Fibroblast of skin of back (primary cell): ENCODE measurements at regions not wholly inside any gene's neighbourhood (a gene's known extent, or its start where the extent isn't known, plus 50 kb on each side); places are given as distances from the start of the nearest gene placed in this dataset.

Source experiments
- DNase-seq: peaks from one replicate; pipeline ENCODE4 v3.0.0-alpha.2; 2013

DNA sequence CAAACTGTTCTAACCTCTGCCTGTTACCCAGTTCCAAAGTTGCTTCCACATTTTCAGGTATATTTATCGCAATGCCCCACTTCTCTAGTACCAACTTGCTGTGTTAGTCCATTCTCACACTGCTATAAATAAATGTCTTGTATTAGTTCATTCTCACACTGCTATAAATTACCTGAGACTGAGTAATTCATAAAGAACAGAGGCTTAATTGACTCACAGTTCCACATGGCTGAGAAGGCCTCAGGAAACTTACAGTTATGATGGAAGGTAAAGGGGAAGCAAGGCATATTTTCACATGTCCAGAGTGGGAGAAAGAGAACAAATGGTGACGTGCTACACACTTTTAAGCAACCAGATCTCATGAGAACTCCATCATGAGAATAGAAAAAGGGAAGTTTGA is 130.4 kb upstream of the C11orf87 start:
- no peak for DNase-seq

DNA sequence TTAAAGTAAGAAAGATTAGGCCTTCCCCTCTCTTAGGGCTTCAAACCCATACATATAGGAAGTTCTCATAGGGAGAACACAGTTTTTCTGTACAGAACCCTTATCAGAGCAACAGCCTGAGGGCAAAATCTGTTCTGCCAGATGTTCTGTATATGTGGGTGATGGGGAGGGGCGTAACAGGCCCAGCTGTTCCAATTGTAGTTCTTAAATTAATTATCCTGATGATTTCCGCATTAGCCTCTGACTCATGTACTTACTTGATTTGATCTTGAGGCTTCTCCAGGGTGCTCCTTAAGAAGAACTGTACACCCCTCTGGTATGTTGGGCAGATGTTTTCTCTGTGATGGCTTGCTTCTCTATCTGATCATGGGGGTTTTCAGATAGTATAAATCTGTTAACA is 123.1 kb upstream of the C11orf87 start:
- DNase-seq: no peak

DNA sequence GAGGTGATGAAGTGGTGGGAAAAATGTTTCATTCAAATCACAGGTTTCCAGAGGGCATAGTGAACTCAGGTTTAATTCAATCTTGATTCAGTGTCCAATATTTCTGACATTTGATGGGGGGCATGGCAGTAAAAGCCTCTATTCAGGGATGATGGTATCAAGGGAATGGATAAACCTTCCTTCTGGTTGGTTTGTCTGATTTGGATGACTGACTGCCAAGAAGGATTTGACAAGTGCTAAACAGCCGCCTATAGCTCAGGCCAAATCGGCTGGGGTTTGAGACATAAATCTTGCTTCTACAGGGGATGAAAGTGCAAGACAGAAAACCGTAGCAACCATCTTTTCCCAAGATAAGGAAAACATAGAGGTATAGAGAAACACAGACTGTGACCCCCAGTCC is 121.8 kb upstream of the C11orf87 start:
- no peak for DNase-seq

DNA sequence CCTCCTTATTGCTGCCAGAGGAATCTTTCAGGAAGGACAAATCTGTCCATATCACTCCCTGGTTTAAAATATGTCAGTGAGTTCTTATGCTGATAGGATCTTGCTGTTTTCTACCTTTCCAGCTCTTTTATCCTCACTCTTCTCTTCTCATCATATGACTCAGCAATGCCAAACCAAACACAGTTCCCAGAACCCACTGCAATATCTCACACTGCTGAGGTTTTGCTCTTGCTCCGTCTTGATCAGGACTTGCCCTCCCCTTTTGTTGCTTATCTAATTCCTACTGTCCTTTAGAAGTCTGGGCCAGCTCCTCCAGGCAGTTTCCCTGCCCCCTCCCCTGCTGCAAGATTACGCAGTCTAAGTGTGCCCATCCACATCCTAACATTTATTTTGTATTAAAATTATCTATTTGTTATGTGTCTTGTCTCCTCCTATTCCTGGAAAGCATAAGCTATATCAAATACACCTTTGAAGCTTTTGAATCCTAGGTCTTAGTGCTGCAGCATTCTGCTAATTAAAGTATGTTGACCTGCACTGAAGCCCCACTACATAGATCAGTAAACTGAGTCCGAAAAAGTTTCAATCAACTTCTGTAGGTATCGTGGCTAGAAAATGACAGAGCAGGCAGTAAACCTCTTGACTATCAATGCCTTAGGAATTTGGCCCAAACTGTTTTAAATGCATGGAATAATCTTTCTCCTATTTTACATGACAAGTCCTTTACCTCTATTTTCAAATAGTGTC is 119.2 kb upstream of the C11orf87 start:
- no peak for DNase-seq

DNA sequence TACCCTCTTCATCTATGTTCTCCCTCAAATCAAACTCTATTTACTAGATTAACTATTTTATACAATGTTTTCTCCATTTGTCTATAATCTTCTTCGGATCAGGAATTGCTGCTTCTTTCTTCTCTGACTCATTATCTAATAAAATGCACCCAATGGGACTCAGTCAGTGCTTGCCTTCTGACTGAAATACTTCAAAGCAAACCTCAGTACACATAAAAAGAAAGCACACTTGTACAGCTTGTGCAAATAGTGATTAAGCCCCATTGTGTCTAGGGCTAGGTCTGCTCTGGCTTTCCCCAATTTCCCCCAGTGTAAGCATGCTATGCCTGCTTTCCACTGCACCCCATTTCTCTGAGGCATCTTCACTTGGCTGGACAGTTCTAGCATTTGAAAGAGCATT is 118.6 kb upstream of the C11orf87 start:
- no peak for DNase-seq

DNA sequence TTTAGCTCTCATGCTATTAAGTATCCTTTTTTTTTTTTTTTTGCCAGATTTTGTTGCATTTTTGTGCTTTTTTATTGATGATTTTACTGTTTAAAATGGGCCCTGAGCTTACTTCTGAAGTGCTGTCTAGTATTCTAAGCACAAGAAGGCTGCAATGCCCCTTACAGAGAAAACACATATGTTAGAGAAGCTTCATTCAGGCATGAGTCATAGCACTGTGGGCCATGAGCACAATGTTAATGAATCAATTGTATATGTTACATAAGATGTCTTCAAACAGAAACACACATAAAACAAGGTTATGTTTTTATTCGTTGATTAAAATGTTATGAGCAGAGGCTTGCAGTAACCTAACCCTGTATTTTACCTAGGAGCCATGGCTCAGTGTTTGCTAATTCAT is 117.8 kb upstream of the C11orf87 start:
- DNase-seq: peak; percentile 41

DNA sequence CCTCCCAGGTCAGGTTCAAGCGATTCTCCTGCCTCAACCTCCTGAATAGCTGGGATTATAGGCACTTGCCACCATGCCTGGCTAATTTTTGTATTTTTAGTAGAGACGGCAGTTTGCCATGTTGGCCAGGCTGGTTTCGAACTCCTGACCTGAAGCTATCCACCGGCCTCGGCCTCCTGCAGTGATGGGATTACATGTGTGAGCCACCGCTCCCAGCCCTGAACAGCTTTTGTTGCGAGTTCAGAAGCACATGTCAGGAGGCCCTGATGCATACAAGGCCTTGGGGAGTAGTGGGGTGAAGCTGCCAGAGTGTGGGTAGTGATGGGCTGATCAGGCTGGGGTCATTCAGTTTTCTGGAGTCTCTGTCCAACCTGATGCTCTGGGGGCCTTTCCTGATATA is 117.0 kb upstream of the C11orf87 start:
- no peak for DNase-seq

DNA sequence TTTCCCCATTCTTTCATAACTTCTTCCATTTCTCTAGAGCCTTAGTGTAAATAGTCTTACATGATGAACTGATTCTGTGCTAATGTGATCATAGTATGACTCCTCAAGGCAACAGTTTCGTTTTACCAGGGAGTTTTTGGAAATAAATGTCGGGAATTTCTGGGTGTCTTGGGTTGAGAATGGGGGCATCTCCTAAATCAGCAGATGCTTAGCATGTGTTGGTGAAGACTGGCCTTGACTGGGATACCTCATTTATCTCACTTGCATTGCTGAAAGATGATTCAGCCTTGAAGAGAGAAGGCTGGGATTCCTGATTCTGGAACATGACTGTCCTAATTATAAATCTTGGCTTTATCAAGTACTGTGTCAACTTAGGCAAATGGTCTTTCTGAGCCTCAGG is 115.7 kb upstream of the C11orf87 start:
- peak; percentile 52 for DNase-seq

DNA sequence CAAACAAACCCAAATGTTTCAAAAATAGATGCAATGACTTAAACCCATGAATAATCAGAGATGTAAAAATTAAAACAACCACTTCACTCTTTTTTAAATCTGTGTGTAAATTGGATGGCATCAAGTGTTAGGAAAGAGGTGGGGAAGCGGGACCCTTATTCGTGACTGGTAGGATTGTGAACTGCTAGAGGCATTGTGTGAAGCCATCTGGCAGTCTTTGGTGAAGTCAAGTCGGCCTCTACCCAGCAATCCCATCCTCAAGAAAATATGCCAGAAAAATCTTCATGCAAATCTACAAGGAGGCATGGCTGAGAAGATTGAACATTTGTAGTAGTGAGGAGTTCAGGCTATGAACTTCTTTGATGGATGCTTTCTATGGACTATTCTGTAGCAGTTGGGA is 114.6 kb upstream of the C11orf87 start:
- no peak for DNase-seq

DNA sequence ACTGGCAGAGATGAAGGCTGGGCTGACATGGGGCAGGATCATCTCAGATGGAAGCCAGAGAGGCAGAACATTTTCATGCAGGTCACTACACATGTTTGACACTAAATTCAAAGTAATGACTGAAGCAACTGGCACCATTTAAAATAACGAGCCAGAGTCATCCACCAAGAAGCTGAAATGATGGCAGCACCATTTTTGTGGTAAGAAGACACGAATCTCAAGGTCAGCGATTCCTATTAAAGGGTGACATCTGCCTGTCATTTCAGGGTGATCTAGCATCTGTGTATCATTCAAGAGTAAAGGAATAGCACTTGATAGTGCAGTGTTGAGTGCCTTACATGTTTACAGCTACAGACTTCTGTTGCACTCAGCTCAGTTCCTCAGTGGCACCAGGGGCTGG is 113.4 kb upstream of the C11orf87 start:
- no peak for DNase-seq

DNA sequence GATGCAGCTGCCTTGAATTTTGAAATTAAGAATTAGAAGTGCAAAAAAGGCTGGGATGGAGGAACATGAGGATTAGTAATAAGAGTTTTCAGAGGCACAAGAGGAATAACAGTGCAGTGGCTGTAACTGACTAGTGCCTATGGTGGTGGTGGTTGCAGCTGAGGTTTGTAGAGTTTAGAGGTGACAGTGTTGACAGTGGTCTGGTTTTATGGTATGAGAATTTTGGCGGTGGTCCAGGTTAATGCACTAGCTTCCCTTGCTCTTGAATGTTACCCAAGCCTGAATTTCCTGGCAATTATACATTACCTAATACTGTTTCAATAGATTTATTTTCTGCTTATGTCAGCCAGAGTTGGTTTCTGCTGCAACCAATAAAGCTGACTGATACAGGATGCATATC is 112.8 kb upstream of the C11orf87 start:
- peak; percentile 34 for DNase-seq

DNA sequence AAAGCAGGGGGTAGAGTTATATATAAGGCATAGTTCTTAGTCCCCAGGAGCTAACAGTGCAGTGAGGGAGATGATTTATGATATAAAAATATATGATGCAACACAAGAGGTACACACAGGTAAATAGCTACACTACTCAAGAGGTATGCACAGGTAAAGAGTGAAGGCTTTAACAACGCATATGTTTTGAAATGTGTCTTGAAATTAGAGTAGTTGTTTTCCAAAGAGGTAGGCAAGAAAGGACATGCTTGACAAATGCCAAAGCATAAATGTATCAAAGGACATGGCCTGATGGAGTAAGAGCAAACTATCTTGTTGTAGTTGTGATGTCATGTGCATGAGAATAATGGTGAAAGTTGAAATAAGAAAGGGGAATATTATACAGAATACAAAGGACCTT is 104.3 kb upstream of the C11orf87 start:
- no peak for DNase-seq

DNA sequence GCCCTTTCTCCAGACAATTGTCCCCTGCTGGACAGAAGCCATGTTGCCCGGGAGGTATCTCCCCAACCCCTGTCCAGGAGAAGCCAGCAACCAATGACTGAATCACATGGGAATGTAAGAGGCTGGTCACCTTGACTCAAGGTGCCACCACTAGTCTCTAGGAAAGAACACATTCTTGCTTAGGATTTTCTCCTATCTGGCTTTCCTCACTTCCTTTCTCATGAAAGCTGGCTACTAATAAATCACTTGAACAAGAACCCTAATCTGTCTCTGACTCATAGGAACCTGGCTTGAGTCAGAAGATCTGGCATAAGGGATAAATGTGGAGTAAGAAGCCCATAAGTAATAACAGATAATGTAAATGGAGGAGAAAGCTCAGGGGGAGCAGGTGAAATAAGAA is 101.4 kb upstream of the C11orf87 start:
- peak; percentile 43 for DNase-seq

DNA sequence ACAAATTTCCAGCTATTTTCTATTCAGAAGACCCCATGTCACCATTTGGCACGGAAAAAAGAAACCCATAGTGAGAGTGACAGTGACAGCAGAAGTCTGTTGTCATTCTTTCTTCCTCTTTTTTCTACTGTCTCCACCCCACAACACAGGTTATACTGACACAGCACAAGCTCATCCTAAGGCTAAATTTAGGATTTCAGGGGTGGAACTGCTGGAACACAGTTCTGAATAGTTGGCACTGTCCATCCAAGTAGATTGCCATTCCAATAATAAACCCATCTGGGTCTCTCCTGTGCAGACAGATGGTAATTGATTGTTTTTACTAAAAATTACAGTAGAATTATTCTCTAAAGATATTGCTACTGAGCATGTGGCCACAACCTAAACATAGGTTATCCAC is 95.2 kb upstream of the C11orf87 start:
- no peak for DNase-seq

DNA sequence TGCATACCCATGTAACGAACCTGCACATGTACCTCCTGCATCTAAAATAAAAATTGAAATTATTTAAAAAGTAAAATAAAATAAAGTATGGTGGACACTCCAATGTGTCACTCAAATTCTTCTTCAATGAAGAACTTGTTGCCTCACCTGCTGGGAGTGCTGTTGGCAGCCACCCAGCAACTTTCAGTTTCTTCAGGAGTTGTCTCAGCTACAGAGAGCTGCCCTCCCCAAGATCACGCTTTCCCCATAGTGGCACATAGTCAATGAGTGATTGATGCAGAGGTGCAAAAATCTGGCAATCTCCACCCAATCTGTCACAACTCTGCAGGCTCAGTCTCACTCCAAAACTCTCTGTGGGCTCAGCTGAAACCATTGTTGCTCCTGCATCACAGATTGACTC is 92.3 kb upstream of the C11orf87 start:
- DNase-seq: no peak

DNA sequence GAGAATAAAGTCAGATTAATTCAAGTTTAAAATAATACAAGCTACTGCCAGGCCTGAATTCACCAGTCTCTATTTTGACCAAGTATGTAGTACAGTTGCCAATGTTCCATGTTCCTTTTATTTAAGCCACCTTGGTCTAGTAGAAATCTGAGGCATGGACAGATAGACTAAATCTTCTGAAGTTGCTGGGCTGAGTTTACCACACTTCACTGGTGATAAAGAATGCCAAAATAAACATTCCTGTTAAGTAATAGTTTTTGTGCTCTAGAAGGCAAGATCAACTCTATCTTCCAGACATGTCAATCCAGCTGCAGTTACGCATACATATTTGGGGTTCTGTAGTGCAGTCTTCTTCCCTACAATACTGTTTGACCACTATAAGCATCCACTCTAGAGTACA is 83.9 kb upstream of the C11orf87 start:
- peak; percentile 11 for DNase-seq

DNA sequence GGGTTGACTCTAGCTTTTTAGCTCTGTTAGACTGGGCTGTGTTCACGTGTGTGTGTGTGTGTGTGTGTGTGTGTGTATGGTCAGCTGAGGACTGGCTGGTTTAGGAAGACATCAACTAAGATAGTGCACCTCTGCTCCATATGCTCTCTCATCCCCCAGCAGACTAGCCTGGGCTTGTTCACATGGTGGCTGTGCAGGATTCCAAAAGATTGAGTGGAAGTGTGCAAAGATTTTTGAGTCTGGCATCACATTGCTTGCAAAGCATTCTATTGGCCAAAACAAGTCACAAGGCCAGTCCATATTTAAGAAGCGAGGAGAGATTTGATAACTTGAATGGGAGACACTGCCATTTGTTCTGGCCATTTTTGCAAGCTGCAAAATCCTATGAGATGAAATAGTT is 79.7 kb upstream of the C11orf87 start:
- DNase-seq: no peak

DNA sequence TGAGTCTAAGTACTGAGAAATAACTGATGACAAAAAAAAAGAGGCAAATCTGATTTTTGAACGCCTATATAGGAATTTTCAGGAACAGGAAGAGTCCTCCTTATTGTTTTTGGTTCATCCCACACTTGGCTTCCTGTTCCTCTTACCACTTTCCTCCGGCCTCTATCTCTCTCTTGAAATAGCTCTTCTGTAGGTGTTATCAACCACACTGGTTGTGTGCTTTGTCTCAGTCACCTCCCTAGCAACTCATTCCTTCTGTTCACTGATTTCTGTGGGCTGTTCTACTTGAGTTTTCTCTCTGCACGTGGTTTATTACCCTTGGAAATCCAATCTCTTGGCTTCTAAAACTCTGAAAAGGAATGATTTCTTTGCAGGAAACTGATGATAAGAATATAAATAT is 78.7 kb upstream of the C11orf87 start:
- DNase-seq: no peak

DNA sequence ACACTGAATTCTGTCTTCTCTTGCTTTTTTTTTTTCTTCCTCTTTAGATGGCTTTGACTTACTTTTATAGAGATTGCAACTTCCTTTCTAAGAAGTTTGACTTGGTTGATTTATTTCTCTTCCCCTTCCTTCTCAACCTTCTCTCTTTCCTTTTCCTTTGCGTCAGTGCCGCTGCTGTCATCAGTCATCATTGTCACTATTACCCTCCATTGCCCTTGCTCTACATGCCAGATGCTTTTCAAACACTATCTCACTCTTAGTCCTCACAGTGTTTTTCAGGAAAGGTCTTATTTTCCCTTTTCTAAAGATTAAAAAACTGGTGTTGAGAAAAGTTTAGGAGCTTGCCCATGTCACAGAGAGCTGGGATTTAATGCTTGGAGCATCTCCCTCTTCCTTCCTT is 74.7 kb upstream of the C11orf87 start:
- DNase-seq: no peak

DNA sequence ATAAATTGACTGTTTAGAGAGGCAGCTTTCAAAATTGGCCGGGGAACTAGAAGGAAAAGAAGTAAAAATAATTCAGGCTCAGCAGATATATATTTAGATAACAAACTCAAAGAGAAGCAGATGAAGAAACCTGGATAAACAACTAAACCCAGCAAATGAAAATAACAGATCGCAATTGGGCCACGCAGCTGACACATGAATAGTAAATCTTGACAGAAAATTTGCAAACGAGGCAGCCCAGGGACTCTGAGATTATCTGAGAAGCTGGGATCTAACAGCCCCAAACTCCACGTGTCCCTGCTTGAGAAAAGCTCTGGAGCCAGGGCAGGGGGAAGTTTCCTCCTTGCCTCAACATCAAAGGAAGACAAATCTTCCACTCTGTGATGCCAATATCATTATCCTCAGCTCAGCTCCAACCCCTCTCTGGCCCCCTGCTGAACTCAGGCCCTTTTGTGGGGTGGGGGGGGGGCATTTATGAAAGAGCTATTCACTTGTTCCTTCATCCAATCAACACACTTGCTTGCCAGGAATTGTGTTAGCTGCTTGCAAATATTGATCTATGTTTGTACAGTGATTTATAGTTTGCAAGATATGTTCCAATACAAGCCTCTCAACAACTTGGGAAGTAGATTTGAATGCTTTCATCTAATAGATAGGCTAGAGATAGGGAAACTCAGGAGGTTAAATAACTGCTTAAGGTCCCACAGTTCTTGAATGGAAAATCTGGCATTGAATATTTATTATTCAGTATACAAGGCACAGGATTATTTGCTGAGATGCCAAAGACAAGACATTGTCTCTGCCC is 72.5 kb upstream of the C11orf87 start:
- DNase-seq: no peak

DNA sequence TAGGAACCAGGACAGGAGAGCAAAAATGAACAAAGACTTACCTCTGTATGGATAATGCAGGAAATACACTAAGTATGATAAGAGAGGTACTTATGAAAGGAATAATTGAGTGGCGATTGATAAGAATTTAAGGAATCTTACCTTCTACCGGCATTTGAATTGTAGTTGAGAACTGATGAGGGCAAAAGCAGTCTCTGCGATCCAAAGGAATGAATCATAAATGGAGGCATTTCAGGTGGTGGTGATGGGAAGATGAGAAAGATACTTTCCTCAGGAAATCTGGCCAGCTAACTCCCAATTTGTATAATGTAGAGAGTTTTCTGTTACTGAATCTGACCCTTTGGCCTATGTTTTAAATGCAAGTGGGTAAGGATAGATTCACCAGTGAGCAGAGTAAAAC is 71.9 kb upstream of the C11orf87 start:
- DNase-seq: no peak

DNA sequence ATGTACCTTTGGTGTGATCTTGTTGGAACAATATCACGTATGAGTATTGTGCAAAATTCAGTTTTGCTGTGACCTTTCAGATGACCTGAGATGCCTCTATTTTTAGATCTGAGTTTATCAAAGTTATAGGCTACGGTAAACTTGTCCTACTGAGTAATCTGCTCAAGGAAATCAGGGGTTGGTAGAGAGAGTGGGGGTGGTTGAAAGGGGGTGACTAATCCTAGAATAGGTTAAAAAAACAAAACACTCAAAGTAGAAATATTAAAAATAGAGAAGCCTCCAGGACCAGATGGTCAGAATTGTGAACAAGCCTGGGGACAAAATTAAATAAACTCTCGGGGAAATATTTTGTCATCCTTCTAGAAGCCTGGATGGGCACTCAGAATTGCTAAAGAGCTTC is 59.9 kb upstream of the C11orf87 start:
- DNase-seq: peak; percentile 53

DNA sequence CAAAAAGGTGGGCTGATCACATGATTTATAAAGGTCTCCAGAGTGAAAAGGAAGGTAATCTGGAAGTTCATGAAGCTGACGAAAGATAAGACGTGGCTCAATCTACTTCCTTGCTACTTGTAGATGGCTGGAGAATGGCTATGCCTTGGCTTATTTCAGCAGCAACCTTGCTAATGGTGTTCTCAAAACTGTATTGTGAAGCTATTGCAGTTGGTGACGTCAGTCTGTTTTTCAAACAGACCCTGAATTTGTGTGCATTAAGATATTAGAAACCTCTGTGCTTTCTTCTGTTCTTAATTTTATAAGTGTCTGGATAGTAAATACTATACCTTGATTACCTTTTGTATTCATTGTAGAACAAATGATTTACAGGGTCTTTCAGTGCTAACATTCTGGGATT is 58.3 kb upstream of the C11orf87 start:
- DNase-seq: no peak

DNA sequence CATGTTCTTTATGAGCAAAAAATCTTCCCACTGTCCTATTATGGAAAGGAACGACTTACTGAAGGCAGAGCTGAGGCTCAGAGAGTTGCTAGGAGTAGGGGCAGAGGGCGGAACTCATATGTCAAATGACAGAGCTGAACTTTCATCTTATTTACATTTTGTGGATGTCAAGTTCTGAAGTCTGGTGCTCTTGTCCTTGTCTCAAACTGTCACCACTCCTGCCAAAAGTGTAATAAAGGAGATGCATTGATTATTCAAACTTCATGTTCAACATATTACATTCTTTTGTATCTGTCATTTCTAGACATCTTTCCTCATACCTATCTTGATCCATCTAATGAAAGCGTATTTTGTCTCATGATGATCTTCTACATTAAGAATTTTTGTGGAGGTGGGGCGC is 57.1 kb upstream of the C11orf87 start:
- no peak for DNase-seq
